BJ (cell line): ENCODE measurements at regions not wholly inside any gene's neighbourhood (a gene's known extent, or its start where the extent isn't known, plus 50 kb on each side); places are given as distances from the start of the nearest gene placed in this dataset.

Source experiments
- CTCF ChIA-PET: fragments of 350-600 bp; formaldehyde crosslinking; extraction: SDS; loops from one replicate; lab custom pipeline; 2021; ENCODE audit warnings: antibody characterized with exemption, inconsistent platforms; lab: Yijun Ruan, JAX
- POLR2A ChIA-PET: fragments of 300-600 bp; sonication (Branson Sonifier 250); formaldehyde crosslinking; extraction: SDS; loops from one replicate; lab custom pipeline; 2021; ENCODE audit warnings: antibody characterized with exemption; lab: Charles Lee
- DNase-seq: peaks from one replicate; pipeline ENCODE4 v3.0.0-alpha.2; 2011; ENCODE audit warnings: low read depth
- H3K27me3 ChIP-seq: 2 replicates; pipeline ENCODE4 v1.6.0; 2011; ENCODE audit warnings: low read length; ENCODE audit not compliant: control insufficient read depth, insufficient read depth
- H3K36me3 ChIP-seq: 2 replicates; pipeline ENCODE4 v1.5.1; 2011; ENCODE audit warnings: low read length; ENCODE audit not compliant: control insufficient read depth, insufficient read depth
- H3K4me3 ChIP-seq: 2 replicates; pipeline ENCODE4 v1.5.1; 2011; ENCODE audit warnings: low read depth, mild to moderate bottlenecking, control low read depth, low read length
- CTCF ChIP-seq: IDR thresholded peaks from 2 replicates; pipeline ENCODE4 v1.5.1; 2011; ENCODE audit warnings: low read depth, mild to moderate bottlenecking, control low read depth, inconsistent platforms, low read length, moderate library complexity; ENCODE audit not compliant: insufficient read depth

GRCh38 chr13:74533226-74533625 lies 399.0 kb upstream of the KLF12 start:
- Histone ChIP-seq H3K4me3 (no peak overlapping the region), H3K36me3 (no peaks in the 10 kb centered on the region), H3K27me3 (no peaks in the 10 kb centered on the region)
- POLR2A ChIA-PET = no interaction called here
- no peak for TF ChIP-seq CTCF
- CTCF ChIA-PET = no interaction called here
- DNase-seq = no peak

GRCh38 chr13:74530011-74530410 lies 395.8 kb upstream of the KLF12 start:
- ChIA-PET POLR2A (no interaction called here), CTCF (no interaction called here)

GRCh38 chr13:74528734-74529513 lies 394.7 kb upstream of the KLF12 start:
- ChIA-PET POLR2A (no interaction called here), CTCF (no interaction called here)
- TF ChIP-seq CTCF = no peak
- H3K27me3 ChIP-seq = no peaks in the 10 kb centered on the region
- H3K36me3 ChIP-seq = no peaks in the 10 kb centered on the region
- H3K4me3 ChIP-seq = no peak overlapping the region
- no peak for DNase-seq

More at GRCh38 chr13:74530011-74530410, 395.8 kb upstream of the KLF12 start:
- no peak overlapping the region for H3K4me3 ChIP-seq
- H3K36me3 ChIP-seq = no peaks in the 10 kb centered on the region
- no peaks in the 10 kb centered on the region for H3K27me3 ChIP-seq
- TF ChIP-seq CTCF = no peak
- DNase-seq = no peak

- Histone ChIP-seq H3K4me3 (no peak overlapping the region), H3K36me3 (no peaks in the 10 kb centered on the region), H3K27me3 (no peaks in the 10 kb centered on the region)
- ChIA-PET POLR2A (no interaction called here), CTCF (no interaction called here)
- TF ChIP-seq CTCF = no peak
- DNase-seq = no peak
These were observed 388.9 kb upstream of the KLF12 start for GRCh38 chr13:74523057-74523456.

- Histone ChIP-seq H3K36me3 (no peaks in the 10 kb centered on the region), H3K27me3 (no peaks in the 10 kb centered on the region; the same call in 1 of the 2 replicates), H3K4me3 (no peak overlapping the region)
- ChIA-PET CTCF (no interaction called here), POLR2A (no interaction called here)
- TF ChIP-seq CTCF = no peak
- no peak for DNase-seq
These were observed 377.3 kb upstream of the KLF12 start for GRCh38 chr13:74511523-74511922.
